Stimulated activated CD4-positive, alpha-beta T cell treated with anti-CD3 and anti-CD28 coated beads, Interleukin-1b, Interleukin-23, amount 100 ng/mL, for 1 hour (primary cell): ENCODE measurements at regions not wholly inside any gene's neighbourhood (a gene's known extent, or its start where the extent isn't known, plus 50 kb on each side); places are given as distances from the start of the nearest gene placed in this dataset.
"Not testable (repeated sequence)": the region's sequence is repeated elsewhere in the genome, so short reads cannot be mapped to it uniquely, and the experiment has no call there.

ENCODE experiments used
- DNase-seq, 2 donors: peaks; one replicate each; pipeline ENCODE4 v3.0.0-alpha.2; 2020; ENCODE audit warnings: low read depth in 2 of 2

DNA sequence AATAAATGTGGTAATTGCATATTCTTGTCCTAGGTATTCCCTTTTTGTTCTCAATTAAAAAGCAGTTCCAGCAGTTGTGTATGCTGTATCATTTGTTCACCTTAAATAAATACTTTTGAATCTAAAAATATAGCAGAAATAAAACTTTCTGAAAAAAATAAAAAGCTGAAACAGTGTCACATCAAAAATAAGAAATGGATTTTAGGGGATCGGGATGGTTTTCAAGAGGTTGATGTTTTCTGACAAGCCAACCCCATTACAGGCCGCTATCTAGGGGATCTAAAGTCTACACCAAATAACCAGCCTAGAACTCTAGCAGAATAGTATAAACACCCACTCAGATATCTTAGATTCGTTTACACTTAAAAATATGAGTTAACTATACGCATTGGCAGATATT lies 95.4 kb upstream of the MAML3 start:
- DNase-seq, result no peak

DNA sequence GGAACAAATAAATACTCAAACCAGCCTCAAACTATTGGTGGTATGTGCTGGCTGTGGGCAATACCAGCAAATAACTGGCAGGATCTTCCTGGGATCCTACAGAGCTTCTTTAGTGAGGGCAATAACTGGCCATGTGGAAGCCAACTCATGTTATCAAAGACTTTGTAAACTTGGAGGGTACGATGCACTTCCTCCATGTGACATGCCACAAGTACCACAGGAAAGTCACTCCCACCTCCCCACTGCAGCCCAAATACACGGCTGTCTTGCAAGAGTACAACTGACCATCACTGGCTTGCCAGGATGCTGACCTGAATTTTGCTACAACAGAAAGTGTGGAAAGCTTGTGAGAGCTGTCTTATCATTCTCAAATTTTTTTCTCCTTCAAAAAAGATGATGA lies 93.3 kb upstream of the MAML3 start:
- DNase-seq, result no peak

DNA sequence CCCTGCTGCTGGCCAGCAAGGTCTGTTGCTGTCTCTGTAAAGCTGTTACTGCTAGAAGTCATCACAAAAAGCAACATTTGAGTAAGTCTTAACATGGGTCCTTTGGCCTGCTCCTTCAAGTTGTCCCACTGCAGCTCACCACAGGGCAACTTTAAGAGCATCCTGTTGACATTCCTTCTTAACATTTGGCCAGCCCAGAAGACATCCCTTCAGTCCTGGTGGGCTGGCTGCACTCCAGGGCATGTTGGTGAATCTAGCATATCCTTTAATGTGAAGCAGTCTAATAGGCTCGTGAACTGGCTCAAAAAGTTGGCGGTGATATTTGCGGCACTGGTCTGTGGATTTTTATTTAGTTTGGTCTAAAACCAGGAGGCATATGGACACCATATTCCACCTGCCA lies 92.2 kb upstream of the MAML3 start:
- no peak for DNase-seq

DNA sequence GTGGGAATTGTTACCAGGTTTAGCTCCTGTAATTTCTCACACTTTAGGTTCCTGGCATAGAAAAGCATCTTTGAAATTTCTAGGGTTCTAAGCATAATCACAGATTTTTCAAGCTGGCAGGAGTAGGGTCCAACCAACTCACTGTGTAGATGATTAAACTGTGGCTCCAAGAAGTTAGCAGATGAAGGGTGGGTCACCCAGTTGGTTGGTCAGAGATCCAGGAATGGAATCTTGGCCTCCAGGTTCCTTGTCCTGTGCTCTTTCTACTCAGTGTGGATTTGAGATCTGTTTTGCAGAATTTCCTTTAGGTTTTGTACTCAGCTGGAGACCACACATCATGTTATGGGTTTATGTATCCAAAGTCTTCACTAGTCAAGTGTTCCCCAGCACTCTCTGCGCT lies 90.3 kb upstream of the MAML3 start:
- DNase-seq, result no peak

DNA sequence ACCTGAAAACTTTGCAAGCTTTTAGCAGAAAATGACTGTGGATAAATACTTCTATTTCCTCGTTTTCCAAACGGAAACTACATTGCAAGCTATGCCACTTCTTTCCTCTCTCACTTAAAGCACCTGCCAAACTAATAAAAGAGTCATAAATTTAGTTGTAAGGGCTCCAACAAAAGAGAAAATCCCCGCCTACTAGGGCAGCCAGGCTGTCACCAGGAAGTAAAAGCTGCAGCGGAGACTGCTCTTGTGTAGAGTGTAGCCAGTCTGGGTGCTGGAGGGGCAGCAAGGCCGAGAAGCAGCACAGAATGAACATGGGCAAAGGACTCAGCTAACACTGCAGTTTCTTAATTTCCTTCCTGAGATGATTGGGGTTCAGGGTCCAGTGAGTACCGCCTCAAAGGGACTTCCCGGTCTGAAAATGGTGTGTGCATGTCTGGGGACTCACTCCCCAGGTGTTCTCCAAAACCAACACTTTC lies 89.3 kb upstream of the MAML3 start:
- no peak for DNase-seq

DNA sequence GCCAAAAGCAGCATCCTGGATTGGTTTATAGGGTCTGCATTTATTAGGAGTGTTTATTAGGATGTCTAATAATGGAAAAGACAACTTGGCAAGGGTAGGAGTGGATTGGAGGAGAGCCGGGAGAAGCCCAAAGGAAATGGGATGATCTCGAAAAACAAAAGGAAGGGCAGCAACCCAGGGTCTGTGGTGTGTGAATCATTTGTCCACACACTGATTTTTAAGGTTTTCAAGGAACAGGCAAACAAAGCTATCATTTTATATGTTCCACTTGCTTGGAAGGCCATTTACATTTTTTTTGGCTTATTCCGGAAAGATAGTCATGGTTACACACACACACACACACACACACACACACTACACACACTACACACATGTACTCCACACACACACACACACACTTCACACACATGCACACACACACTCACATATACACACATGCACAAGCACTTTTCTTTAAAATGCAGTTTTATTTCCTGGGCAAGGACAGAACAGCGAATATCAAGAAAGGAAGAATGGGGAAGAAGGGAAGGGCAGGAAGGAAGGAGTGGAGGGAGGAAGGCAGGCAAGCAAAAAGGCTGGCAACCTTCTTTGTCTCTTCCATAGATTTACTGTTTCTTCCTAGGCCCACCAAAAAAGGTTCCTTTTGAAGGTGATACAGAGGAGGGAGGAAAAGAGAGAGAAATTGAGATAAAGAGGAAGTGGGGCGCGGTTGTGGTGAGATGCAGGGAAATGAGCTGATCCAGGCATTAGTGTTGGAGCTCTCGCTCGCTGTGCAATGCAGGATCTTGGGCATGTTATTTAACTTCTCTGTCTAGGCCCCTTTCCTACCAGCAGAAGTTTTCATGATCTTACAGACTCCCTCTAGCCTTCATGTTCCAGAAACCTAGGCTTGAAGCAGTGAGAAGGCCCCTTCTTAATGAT lies 88.6 kb upstream of the MAML3 start:
- no peak for DNase-seq

DNA sequence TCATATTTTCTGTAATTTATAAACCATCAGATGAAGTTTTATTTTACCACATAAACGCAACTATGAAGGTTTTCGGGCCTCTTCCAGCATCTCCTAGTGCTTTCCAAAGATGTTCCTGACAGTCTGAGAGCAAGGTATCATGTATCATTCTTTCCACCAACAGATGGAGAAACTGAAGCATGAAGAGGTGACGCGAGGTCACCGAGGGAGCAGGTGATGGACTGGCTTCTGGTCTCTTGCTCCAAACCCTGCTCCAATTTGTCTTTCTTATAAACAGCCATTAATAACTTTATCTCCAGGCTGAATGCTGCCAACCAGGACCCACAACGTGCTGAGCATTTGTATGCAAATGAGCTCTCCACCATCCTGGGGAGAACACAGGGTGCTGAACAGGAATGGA lies 86.3 kb upstream of the MAML3 start:
- DNase-seq, result no peak

DNA sequence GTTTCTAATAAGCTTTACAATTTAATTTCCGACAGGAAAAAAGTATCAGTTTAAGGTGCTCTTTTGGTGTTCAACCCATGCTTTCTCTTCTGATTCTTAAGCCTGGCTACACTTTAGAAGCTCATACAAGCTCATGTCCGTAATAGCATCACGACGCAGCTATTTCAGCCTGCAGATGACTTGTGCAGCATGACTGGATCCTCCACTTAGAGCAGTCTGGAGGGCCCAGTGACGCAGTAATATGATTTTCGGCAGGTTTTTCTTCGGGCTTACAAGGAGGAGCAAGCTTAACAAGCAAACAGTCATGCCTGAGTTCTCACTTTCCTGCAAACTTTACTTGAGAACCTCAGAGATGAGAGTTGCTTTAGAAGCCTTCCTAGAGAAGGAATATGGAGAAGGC lies 85.3 kb upstream of the MAML3 start:
- DNase-seq, result no peak

DNA sequence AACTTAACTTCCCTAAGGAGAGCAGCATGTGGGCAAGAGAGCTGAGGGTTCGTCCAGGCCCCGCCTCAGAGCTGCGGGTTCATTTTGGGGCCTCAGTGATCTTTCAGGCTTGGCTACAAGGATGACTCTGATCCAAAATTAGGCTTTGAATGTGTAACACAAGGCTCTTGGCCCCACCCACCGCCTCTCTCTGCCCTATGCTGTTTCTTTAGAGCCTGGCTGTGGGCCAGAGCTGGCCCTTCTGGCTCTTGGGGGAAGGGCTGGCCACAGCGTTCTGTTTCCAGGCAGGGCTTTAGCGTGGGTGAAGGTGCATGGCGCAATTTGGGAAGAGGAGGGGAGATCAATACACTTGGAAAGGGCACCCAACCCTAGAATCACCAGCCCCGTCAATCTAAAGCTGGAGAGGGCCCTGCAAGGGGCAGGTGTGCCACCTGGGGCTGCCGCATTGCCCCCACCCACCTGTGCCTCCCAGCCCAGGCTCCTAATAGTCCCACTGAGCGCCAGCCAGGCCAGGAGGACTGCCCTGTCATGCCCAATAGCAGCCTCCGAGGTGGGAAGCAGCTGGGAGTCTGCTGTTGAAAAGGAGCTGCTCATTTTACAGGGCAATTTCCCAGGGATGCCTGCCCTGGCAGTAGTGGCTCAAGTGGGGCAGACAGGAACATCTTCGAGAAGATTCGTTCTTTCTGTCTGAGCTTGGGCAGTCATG lies 84.5 kb upstream of the MAML3 start:
- DNase-seq, result no peak

DNA sequence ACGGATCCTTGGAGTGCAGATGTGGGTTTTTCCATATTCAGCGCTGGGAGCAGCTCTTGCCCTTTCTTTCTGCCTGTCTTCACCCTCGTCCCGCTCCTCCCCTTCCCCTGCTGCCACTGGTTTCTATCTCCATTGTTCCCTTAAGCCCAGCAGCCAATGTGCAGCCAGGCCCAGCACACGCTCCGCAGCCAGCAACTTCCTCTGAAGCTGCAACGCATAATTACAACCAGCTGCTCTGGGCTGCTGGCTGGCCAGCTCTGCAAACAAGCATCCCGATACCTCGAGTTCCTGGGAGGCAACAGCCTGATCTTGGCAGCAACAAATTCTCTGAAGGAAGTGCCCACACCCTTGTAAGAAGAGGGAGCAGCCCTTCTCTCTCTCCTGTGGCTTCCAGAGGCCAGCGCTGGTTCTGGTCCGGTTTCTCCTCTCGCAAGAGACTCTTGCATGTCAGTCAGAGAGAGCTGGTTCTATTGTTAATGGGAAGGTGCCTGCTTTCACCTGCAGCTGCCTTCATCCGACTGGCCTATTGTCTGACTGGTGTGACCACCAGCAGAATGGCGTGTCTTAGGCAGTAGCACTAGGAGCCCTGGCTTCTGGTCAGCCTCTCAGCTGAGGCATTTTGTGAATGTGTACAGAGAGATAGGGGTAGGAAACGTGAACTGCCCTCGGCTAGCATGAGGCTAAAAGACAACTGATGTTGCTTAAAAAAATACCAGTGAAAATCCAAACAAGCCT lies 83.8 kb upstream of the MAML3 start:
- DNase-seq, result no peak

DNA sequence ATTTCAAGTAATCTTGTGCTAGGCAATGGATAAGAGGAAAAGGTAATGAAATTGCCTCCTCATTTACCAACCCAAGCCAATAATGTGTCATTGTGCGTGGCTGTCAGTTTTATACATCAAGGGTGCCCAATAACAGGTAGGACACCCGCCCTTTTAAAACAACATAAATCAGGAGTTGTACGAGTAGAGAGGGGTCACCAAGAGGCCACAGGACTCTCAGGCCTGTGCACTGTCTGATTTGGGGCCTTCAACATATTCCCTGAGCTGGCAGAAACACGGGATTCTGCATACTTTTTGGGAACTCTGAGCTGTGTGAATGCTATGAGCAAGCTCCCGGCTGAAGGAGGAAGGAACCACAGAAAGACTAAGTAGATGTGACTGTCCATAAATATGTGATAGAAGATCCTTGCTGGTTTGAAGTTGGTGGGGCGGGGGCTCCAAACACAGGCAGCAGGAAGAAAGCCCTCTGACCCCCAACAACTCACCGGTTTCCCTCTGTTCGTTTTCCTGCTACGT lies 82.7 kb upstream of the MAML3 start:
- no peak for DNase-seq

DNA sequence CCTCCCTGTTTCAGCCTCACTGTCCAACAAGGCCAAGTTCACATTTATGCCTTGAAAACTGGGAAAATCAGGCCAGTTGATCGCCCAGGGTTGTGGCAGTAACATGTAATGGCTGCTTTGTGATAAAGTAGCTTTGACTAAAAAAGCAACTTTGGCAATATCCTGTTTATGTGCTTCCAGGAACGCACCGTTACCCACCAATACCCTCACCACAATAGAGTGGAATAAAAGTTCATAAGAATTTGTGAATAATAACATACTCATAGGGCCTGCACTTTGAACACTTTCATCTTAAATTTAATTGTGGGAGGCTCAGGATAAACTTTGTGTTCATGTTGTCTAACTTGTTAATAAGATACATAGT lies 80.7 kb upstream of the MAML3 start:
- DNase-seq, result no peak

DNA sequence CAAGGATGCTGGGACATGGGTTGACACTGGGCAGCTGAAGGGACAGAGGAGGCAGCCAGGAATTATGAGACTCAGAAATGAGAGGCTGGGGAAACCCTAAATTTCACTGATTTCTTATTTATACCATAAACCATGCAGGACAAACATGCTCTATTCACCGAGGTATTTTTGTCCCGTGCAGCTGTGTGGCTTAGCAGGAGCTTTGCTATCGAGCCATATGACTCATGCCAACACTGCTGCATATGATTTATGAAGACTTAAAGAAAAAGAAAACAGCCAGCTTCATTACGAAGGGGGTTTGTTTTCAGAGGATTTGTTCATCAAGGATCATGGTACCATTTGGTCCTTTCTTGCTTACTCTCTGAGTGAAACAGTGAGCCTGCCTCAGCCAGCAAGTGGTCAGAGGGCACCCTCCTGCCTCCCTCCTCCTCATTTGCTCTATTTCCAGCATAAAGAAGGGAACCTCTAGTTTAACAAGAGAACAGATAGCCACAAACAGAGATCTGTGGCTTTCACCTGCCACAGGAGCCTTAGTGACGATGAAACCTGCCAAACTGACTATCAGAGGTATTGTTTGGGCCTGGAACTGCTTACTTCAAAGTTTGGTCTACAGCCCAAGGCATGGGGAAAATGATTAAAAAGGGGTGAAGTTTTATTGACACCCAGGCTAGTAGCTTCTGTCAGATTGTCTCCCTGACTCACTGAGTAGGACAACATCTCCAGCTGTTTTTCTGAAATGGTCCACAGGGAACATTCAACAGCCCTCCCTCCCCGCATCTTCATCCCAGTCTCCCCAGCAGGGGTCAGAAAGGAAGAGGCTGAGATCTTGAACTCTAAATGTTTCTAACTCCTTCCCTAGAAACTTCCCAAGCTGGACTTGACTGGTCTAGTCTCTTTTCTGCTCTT lies 80.1 kb upstream of the MAML3 start:
- DNase-seq, result no peak

DNA sequence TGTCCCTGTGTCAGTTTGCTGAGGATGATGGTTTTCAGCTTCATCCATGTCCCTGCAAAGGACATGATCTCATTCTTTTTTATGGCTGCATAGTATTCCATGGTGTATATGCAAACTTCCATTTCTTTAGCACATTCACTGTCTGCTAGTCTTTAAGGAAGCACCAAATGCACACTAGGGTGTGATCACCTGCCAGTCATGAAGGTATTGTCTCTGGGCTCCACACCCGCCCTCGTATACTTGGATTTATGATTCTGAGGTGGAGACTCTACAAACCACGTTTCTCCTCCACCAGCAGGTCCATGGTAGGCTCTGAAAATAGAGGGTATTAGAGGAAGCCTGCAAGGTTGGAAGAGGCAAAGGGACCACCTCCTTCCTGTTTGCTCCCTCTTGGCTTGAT lies 75.9 kb upstream of the MAML3 start:
- no peak for DNase-seq

DNA sequence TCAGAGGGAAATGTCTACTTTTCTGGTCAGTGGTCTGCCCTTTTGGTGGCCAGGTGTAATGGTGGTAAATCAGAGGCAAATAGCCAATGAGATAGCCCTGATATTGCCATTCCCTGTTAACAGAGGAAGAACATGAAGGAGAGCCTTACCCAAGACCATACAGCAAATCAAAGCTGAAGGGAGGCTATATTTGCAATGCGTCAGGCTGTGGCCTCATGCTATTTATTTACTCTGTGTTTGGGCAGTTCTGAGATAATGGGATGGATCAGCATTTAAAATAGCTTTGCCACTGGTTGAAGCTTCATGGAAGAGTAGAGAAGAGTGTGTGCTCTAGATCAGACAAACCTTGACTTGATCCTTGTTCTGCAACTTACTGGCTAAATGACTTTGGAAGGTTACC lies 73.3 kb upstream of the MAML3 start:
- DNase-seq, result no peak

DNA sequence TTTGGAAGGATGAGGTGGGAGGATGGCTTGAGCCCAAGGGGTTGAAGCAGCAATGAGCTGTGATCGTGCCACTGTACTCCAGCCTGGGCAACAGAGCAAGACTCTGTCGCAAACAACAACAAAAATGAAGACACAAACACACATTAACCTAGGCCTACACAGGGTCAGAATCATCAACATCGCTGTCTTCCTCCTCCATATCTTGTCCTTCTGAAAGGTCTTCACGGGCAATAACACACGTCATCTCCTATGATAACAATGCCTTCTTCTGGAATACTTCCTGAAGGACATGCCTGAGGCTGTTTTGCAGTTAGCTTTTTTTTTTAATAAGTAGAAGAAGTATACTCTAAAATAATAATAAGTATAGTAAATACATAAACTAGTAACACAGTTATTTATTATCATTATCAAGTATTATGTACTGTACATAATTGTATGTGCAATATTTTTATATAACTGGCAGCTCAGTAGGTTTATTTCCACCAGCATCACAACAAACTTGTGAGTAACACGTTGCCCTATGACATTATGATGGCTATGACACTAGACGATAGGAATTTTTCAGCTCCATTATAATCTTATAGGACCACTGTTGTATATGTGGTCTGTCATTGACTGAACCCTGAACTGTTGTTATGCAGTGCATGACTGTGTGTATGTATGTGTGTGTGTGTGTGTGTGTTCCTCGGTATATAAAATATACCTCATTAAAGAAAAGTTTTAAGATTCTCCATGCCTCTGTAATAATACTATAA lies 69.2 kb upstream of the MAML3 start:
- DNase-seq, result no peak

DNA sequence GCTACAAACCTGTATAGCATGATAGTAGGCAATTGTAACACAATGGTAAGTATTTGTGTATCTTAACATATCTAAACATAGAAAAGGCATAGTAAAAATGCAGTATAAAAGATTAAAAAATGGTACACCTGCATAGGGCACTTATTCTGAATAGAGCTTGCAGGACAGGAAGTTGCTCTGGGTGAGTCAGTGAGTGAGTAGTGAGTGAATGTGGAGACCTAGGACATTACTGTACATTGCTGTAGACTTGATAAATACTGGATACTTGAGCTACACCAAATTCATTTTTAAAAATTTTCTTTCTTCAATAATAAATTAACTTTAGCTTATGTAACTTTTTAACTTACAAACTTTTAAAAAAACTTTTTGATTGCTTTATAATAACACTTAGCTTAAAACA lies 68.2 kb upstream of the MAML3 start:
- no peak for DNase-seq

DNA sequence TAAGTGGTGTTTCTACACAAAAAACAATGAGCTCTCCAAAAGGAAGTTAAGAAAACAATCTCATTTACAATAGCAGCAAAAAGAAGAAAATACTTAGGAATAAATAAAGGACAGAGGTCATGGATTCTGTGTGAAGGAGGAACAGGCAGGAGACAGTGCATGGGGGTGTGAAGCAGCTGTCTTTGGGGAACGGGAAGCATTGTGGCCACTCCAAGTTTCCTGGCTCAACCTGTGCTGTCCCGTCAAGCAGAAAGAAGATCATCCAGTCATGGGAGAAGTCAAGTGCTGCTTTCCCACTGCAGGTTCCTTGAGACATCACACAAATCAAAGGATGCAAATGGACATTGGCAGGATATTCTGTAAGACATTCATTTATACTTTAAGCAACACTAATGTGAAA lies 66.1 kb upstream of the MAML3 start:
- no peak for DNase-seq

DNA sequence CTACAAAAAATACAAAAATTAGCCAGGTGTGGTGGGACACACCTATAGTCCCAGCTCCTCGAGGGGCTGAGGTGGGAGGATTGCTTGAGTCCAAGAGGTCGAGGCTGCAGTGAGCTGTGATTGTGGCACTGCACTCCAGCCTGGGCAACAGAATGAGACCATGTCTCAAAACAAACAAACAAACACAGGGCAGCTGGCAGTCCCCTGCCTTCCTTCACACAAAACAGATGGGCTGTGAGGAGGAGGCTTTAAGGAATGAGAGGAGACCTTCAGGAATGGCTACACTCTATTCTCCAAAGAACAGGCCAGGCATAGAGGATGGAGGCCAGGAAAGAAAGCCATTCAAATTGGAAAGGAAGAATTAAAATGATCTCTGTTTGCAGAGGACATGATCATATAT lies 65.6 kb upstream of the MAML3 start:
- DNase-seq, result no peak

DNA sequence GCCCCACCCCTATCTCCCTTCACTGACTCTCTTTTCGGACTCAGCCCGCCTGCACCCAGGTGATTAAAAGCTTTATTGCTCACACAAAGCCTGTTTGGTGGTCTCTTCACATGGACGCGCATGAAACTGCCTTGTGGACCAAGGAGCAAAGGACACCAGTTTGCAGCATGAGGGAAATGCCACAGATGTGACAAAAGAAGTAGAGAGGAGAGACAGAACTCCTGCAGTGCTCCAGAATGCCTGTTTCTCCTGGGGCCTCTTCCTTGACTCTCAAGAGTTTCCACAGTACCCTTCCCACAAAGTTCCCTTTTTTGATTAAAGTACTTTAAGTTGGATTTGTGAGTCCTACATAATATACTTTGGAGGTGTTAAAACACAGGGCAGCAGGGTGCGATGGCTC lies 65.1 kb upstream of the MAML3 start:
- DNase-seq, result not testable (repeated sequence)

DNA sequence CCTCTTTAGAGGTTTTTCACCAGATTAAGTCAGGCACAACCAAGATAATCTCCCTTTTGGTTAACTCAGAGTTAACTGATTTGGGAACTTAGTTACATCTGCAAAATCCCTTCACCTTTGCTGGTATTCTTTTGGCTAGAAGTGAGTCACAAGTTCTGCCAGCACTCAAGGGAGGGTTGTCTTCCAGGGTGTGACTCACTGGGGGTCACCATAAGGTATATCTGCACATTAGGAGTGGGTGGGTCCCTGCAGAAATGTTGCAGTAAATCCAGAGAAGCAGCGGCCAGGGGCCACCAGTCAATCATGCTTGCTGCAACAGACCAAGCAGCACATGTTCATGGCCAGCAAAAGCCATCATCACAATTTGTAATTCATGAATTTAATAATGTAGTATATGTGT lies 59.8 kb upstream of the MAML3 start:
- no peak for DNase-seq
